ENCODE measurements at regions not wholly inside any gene's neighbourhood (a gene's known extent, or its start where the extent isn't known, plus 50 kb on each side); places are given as distances from the start of the nearest gene placed in this dataset.

GRCh38 chr2:64369706-64370105, 84.3 kb upstream of the LGALSL start:
- Histone ChIP-seq H3F3A (ENCODE audit: insufficient read depth, low read length, poor library complexity, severe bottlenecking) (no peaks in the 10 kb centered on the region), H3K27me3 (ENCODE audit: insufficient read depth, low read depth, low read length) (no peaks in the 10 kb centered on the region), H2AFZ (ENCODE audit: low read depth, low read length) (no peak overlapping the region), H3K27ac (ENCODE audit: low read length) (no peak overlapping the region), H3K36me3 (ENCODE audit: insufficient read depth, low read length) (no peaks in the 10 kb centered on the region), H3K9me3 (ENCODE audit: low read length) (no peaks in the 10 kb centered on the region), H3K4me3 (ENCODE audit: low read length) (no peak overlapping the region), H4K20me1 (ENCODE audit: insufficient read depth) (no peaks in the 10 kb centered on the region), H3K9ac (ENCODE audit: low read length) (no peak overlapping the region), H3K4me2 (ENCODE audit: low read length) (no peak overlapping the region), H3K9me2 (ENCODE audit: insufficient read depth, low read length) (no peaks in the 10 kb centered on the region), H3K79me2 (replicated peaks; ENCODE audit: insufficient read depth, low read length) (no peaks in the 10 kb centered on the region)
- TF ChIP-seq EZH2 (IDR thresholded peaks at IDR 0.05; ENCODE audit: borderline replicate concordance, insufficient read depth, low read length, poor library complexity, severe bottlenecking) (no peak), POLR2AphosphoS5 (IDR thresholded peaks at IDR 0.05) (no peak), EP300 (conservative IDR thresholded peaks at IDR 0.05; ENCODE audit: poor library complexity, severe bottlenecking) (no peak)

GRCh38 chr2:64371727-64372126, 82.2 kb upstream of the LGALSL start:
- no peaks in the 10 kb centered on the region for H4K20me1 ChIP-seq (ENCODE audit: insufficient read depth)
- no peaks in the 10 kb centered on the region for H3K27me3 ChIP-seq (ENCODE audit: insufficient read depth, low read depth, low read length)
- H3K4me3 ChIP-seq (ENCODE audit: low read length), result no peak overlapping the region
- no peaks in the 10 kb centered on the region for H3K9me2 ChIP-seq (ENCODE audit: insufficient read depth, low read length)
- H3K27ac ChIP-seq (ENCODE audit: low read length), result no peak overlapping the region
- H2AFZ ChIP-seq (ENCODE audit: low read depth, low read length), result no peak overlapping the region
- no peaks in the 10 kb centered on the region for H3K36me3 ChIP-seq (ENCODE audit: insufficient read depth, low read length)
- H3K79me2 ChIP-seq (replicated peaks; ENCODE audit: insufficient read depth, low read length), result no peaks in the 10 kb centered on the region
- TF ChIP-seq SMC3 (conservative IDR thresholded peaks at IDR 0.05; ENCODE audit: poor library complexity) (no peak), EZH2 (IDR thresholded peaks at IDR 0.05; ENCODE audit: borderline replicate concordance, insufficient read depth, low read length, poor library complexity, severe bottlenecking) (no peak), EP300 (conservative IDR thresholded peaks at IDR 0.05; ENCODE audit: poor library complexity, severe bottlenecking) (no peak), POLR2AphosphoS5 (IDR thresholded peaks at IDR 0.05) (no peak), CTCF (IDR thresholded peaks at IDR 0.05; ENCODE audit: poor library complexity, severe bottlenecking) (no peak), TAF1 (IDR thresholded peaks at IDR 0.05; ENCODE audit: low read depth) (no peak), REST (IDR thresholded peaks at IDR 0.05; ENCODE audit: borderline replicate concordance) (no peak), MXI1 (conservative IDR thresholded peaks at IDR 0.05; ENCODE audit: poor library complexity, severe bottlenecking) (no peak), RAD21 (conservative IDR thresholded peaks at IDR 0.05) (no peak)
- H3K4me2 ChIP-seq (ENCODE audit: low read length), result no peak overlapping the region
- H3F3A ChIP-seq (ENCODE audit: insufficient read depth, low read length, poor library complexity, severe bottlenecking), result no peaks in the 10 kb centered on the region
- H3K9me3 ChIP-seq (ENCODE audit: low read length), result no peaks in the 10 kb centered on the region
- no peak overlapping the region for H3K9ac ChIP-seq (ENCODE audit: low read length)

- H3K27me3 ChIP-seq (ENCODE audit: insufficient read depth, low read depth, low read length), result no peaks in the 10 kb centered on the region
- TF ChIP-seq EP300 (conservative IDR thresholded peaks at IDR 0.05; ENCODE audit: poor library complexity, severe bottlenecking) (no peak), RAD21 (conservative IDR thresholded peaks at IDR 0.05) (no peak), POLR2AphosphoS5 (IDR thresholded peaks at IDR 0.05) (no peak), MXI1 (conservative IDR thresholded peaks at IDR 0.05; ENCODE audit: poor library complexity, severe bottlenecking) (no peak), SMC3 (conservative IDR thresholded peaks at IDR 0.05; ENCODE audit: poor library complexity) (no peak), REST (IDR thresholded peaks at IDR 0.05; ENCODE audit: borderline replicate concordance) (no peak), EZH2 (IDR thresholded peaks at IDR 0.05; ENCODE audit: borderline replicate concordance, insufficient read depth, low read length, poor library complexity, severe bottlenecking) (no peak), CTCF (IDR thresholded peaks at IDR 0.05; ENCODE audit: poor library complexity, severe bottlenecking) (no peak), TAF1 (IDR thresholded peaks at IDR 0.05; ENCODE audit: low read depth) (no peak)
- H3K79me2 ChIP-seq (replicated peaks; ENCODE audit: insufficient read depth, low read length), result no peaks in the 10 kb centered on the region
- no peaks in the 10 kb centered on the region for H3F3A ChIP-seq (ENCODE audit: insufficient read depth, low read length, poor library complexity, severe bottlenecking)
- H3K9me2 ChIP-seq (ENCODE audit: insufficient read depth, low read length), result no peaks in the 10 kb centered on the region
- H3K4me2 ChIP-seq (ENCODE audit: low read length), result no peak overlapping the region
- H3K9me3 ChIP-seq (ENCODE audit: low read length), result no peaks in the 10 kb centered on the region
- no peak overlapping the region for H2AFZ ChIP-seq (ENCODE audit: low read depth, low read length)
- no peaks in the 10 kb centered on the region for H4K20me1 ChIP-seq (ENCODE audit: insufficient read depth)
- H3K4me3 ChIP-seq (ENCODE audit: low read length), result no peak overlapping the region
- H3K36me3 ChIP-seq (ENCODE audit: insufficient read depth, low read length), result no peaks in the 10 kb centered on the region
- H3K27ac ChIP-seq (ENCODE audit: low read length), result no peak overlapping the region
- no peak overlapping the region for H3K9ac ChIP-seq (ENCODE audit: low read length)
Observed at GRCh38 chr2:64374686-64375085, 79.3 kb upstream of the LGALSL start.
